Tibial artery (tissue), 4 donors: ENCODE measurements at regions not wholly inside any gene's neighbourhood (a gene's known extent, or its start where the extent isn't known, plus 50 kb on each side); places are given as distances from the start of the nearest gene placed in this dataset.
"Not testable (repeated sequence)": the region's sequence is repeated elsewhere in the genome, so short reads cannot be mapped to it uniquely, and the experiment has no call there.

Source experiments
- DNase-seq, 2 donors: peaks; one replicate each; pipeline ENCODE4 v3.0.0-alpha.2; 2019
- H3K27ac ChIP-seq, 2 donors: fragments of 200-600 bp; sonication (generic) in 1 of 2; 1 replicate in 1 of 2; 2 replicates in 1 of 2; pipeline ENCODE4 v1.5.1; 2018 to 2019; ENCODE audit warnings: mild to moderate bottlenecking in 1 of 2
- H3K27me3 ChIP-seq, 2 donors: fragments of 200-600 bp; sonication (generic) in 1 of 2; one replicate each; pipeline versions ENCODE4 v1.5.1 to v1.6.0; 2016 to 2019
- H3K36me3 ChIP-seq, 3 donors: fragments of 200-600 bp; sonication (generic) in 2 of 3; one replicate each; pipeline ENCODE4 v1.5.1; 2016 to 2019; ENCODE audit warnings: mild to moderate bottlenecking in 2 of 3
- H3K4me1 ChIP-seq, 4 donors: fragments of 200-600 bp; sonication (generic) in 2 of 4; 1 replicate in 3 of 4; 2 replicates in 1 of 4; pipeline ENCODE4 v1.5.1; 2016 to 2019
- H3K4me3 ChIP-seq, 2 donors: fragments of 200-600 bp; sonication (generic) in 1 of 2; 1 replicate in 1 of 2; 2 replicates in 1 of 2; pipeline ENCODE4 v1.5.1; 2018 to 2019; ENCODE audit warnings: mild to moderate bottlenecking in 2 of 2
- H3K9me3 ChIP-seq, 3 donors: fragments of 200-600 bp; sonication (generic) in 1 of 3; one replicate each; pipeline ENCODE4 v1.5.1; 2016 to 2019
- CTCF ChIP-seq, 2 experiments: fragments of 200-600 bp in 1 of 2; fragments of 450-650 bp in 1 of 2; IDR thresholded peaks; one replicate each; pipeline ENCODE4 v1.5.1; 2017 to 2019; ENCODE audit warnings: antibody characterized with exemption in 2 of 2, mild to moderate bottlenecking in 1 of 2, moderate library complexity in 1 of 2
- intact Hi-C: fragments of 100-400 bp; cut with DNase I; formaldehyde crosslinking; loops from one replicate; pipeline ENCODE4 v1.15.0; 2023; ENCODE audit warnings: low total_unique reads

GRCh38 chr20:30811885-30812671 lies 445.4 kb upstream of the DEFB115 start:
- H3K4me1 ChIP-seq: no peaks in the 10 kb centered on the region
- DNase-seq: no peak
- no peak overlapping the region for H3K27ac ChIP-seq
- TF ChIP-seq CTCF (IDR thresholded peaks at IDR 0.05): no peak
- H3K4me3 ChIP-seq: no peak overlapping the region
- no peaks in the 10 kb centered on the region for H3K36me3 ChIP-seq
- H3K27me3 ChIP-seq: peaks cover 0 to 19% of the 10 kb centered on the region in 2 donors
- intact Hi-C loops: no loop called here
- peaks cover 0 to 36% (median 15%) of the 10 kb centered on the region in 3 donors for H3K9me3 ChIP-seq

GRCh38 chr20:30812739-30813411 lies 444.6 kb upstream of the DEFB115 start:
- Histone ChIP-seq H3K27me3 (peaks cover 0 to 19% of the 10 kb centered on the region in 2 donors), H3K4me1 (no peaks in the 10 kb centered on the region), H3K4me3 (no peak overlapping the region), H3K9me3 (peaks cover 0 to 36% (median 15%) of the 10 kb centered on the region in 3 donors), H3K27ac (no peak overlapping the region), H3K36me3 (no peaks in the 10 kb centered on the region)
- DNase-seq: no peak
- intact Hi-C loops: no loop called here
- TF ChIP-seq CTCF (IDR thresholded peaks at IDR 0.05): no peak

- intact Hi-C loops, H3K27ac ChIP-seq, H3K4me3 ChIP-seq, H3K36me3 ChIP-seq, H3K4me1 ChIP-seq: not testable (repeated sequence)
- Histone ChIP-seq H3K9me3 (peaks cover 0 to 36% (median 15%) of the 10 kb centered on the region in 3 donors), H3K27me3 (peaks cover 0 to 19% of the 10 kb centered on the region in 2 donors)
- DNase-seq: peak in 1 of 2 donors; percentile 79
These were observed 443.8 kb upstream of the DEFB115 start for GRCh38 chr20:30813412-30814311.

- H3K36me3 ChIP-seq, H3K27ac ChIP-seq, DNase-seq, intact Hi-C loops, H3K4me1 ChIP-seq, H3K4me3 ChIP-seq: not testable (repeated sequence)
- Histone ChIP-seq H3K9me3 (peaks cover 0 to 36% (median 15%) of the 10 kb centered on the region in 3 donors), H3K27me3 (peaks cover 0 to 19% of the 10 kb centered on the region in 2 donors)
These were observed 443.2 kb upstream of the DEFB115 start for GRCh38 chr20:30814312-30814639.

- H3K36me3 ChIP-seq, intact Hi-C loops, DNase-seq, H3K4me1 ChIP-seq, H3K4me3 ChIP-seq, H3K27ac ChIP-seq: not testable (repeated sequence)
- H3K9me3 ChIP-seq: peaks cover 0 to 36% (median 15%) of the 10 kb centered on the region in 3 donors
- peaks cover 0 to 19% of the 10 kb centered on the region in 2 donors for H3K27me3 ChIP-seq
These were observed 442.4 kb upstream of the DEFB115 start for GRCh38 chr20:30815027-30815576.

- Histone ChIP-seq H3K36me3 (no peaks in the 10 kb centered on the region), H3K9me3 (peaks cover 0 to 36% (median 15%) of the 10 kb centered on the region in 3 donors), H3K4me3 (no peak overlapping the region), H3K4me1 (no peaks in the 10 kb centered on the region), H3K27me3 (peaks cover 0 to 19% of the 10 kb centered on the region in 2 donors), H3K27ac (no peak overlapping the region)
- intact Hi-C loops: no loop called here
- DNase-seq: no peak
- no peak for TF ChIP-seq CTCF (IDR thresholded peaks at IDR 0.05)
These were observed 441.8 kb upstream of the DEFB115 start for GRCh38 chr20:30815577-30816181.
